NCI-H1417 treated with DMSO at 0.1 percent for 48 hours (cell line): ENCODE measurements at regions not wholly inside any gene's neighbourhood (a gene's known extent, or its start where the extent isn't known, plus 50 kb on each side); places are given as distances from the start of the nearest gene placed in this dataset.
"Not testable (repeated sequence)": the region's sequence is repeated elsewhere in the genome, so short reads cannot be mapped to it uniquely, and the experiment has no call there.

Experiments
- DNase-seq: peaks from one replicate; lab custom pipeline; 2025; lab: John Stamatoyannopoulos, UW

GRCh38 chr10:23643111-23643780 lies 204.4 kb downstream of the OTUD1 start:
- DNase-seq: no peak

DNA sequence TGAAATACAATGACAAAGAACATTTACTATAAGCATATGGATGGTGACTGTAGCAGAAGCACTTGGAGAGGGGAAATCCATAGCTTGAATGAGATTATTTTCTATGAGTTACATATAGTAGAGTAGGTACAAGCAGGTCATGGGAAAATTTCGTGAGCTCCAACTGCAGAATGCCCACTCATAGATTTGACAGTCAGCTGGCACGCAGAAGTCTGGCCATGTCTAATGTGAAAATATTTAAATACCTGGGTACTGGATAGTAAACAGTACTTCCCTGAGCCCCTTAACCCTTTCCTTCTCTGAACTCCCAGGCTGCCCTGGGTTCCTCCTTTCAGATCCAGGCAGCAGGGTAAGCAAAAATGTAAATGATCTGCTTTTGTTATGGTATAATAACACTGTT lies 209.7 kb downstream of the OTUD1 start:
- DNase-seq: no peak

DNA sequence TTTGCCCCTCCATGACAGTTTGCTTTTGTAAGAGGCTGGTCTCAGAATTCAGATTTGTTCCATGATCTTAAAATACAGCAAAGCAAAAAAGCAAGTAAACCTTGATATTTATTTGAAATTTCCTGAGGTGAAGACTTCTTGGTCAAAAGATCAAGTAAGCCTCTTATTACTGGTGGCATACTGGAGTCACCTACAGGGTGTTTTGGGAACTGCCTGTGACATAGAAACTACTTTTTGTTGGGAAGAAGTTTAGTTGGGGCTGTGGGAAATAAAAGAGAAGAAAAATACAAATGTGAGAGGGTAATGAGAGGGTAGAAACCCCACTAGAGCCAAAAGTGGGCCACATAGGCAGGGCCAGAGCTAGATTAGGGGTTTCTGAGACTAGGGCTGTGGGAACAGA lies 217.9 kb downstream of the OTUD1 start:
- no peak for DNase-seq

DNA sequence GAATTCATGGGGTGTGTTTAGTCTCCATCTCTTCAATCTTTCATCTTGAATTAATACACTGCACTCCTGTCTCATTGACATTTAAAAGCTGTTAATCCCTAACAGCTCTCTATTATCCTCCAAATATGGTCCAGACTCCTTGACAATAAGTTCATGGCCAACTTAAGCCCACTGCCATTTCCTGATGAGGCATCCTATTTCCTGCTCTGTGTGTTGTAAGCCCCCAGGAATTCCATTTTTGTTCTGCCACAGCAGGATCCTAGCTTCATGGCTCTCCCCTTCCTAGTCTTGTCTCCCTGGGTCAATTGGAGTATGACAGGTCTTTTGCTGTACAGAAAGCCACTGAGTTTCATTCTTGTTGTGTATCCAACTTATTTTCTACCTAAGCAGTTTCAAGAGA lies 218.8 kb downstream of the OTUD1 start:
- no peak for DNase-seq

- DNase-seq: not testable (repeated sequence)
Observed at GRCh38 chr10:23671866-23672265, 233.0 kb downstream of the OTUD1 start.

DNA sequence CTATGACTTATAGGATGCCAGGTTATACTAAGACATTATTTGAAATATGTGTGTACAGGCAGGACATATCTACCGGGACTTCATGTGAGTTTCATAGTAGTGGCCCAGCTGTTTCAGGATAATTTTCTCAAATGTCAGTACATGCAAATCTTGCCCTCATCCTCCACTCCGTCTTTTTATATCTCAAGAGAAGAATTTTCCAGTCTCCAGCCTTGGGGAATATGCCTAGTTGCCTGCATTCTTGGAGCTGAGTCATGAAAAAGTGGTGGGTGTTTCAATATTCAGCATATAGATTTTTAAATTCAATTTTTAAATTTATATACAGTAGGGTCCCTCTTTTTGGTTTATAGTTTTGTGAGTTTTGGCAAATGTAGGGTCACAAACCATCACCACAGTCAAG lies 236.7 kb downstream of the OTUD1 start:
- DNase-seq: no peak

DNA sequence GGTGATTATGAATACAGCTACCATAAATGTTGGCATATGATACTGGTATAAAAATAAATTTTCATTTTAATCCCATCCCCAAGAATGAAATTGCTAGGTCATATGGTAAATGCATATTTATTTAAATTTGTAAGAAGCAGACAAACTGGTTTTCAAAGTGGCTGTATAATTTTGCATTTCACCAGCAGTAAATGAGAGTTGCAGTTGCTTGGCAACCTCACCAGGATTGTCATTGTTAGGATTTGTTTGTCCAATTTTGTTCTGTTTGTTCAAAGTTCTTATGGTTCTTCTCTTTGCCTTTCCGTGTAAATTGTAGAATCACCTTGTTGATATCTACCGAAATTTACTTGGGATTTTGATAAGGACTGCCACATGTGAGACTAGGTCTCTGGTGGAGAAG lies 237.4 kb downstream of the OTUD1 start:
- DNase-seq: no peak

DNA sequence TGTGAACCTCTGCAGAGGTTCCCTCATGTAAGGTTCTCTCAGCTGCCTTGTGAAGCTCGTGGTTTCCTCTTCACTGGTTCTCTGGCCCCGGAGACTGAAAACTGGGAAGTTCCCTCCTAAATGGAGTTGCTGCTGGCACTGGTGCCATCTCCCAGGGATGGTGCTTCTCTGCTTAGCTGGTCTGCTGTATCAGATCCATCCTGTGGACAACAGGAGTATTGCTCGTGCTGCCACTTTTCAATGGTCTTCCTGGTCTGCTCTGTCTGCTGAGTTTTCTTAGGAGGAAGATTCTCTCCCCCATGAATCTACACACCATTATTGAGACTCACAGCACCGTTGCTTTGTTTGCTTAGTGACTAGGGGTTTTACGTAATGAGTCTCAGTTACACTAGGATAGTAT lies 247.8 kb downstream of the OTUD1 start:
- DNase-seq: no peak

- no peak for DNase-seq
Observed at GRCh38 chr10:23692736-23693135, 253.9 kb downstream of the OTUD1 start.

DNA sequence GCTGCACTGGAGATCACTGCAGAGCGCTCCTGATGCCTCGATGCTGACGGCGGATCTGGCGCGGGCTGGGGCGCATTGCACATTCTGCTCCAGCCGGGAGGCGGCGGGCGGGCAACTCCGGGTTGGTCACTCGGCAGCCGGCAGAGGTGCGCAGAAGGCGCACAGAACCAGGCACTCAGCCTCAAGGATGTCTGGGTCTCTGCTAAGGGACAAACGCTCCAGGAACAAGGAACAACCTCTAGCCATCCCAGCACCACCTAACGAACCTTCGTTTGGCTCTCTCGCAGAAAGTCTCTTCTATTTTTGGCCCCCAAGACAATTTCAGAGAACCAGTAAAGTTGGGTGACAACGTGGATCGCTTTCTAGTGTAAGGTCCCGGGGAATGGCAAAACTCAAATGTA lies 254.6 kb downstream of the OTUD1 start:
- no peak for DNase-seq

- no peak for DNase-seq
Observed at GRCh38 chr10:23693925-23694324, 255.1 kb downstream of the OTUD1 start.

- no peak for DNase-seq
Observed at GRCh38 chr10:23694446-23694920, 255.6 kb downstream of the OTUD1 start.

GRCh38 chr10:23694921-23695824 lies 256.3 kb downstream of the OTUD1 start:
- no peak for DNase-seq

GRCh38 chr10:23695825-23696420 lies 257.0 kb downstream of the OTUD1 start:
- DNase-seq: no peak

GRCh38 chr10:23696476-23696875 lies 257.6 kb downstream of the OTUD1 start:
- no peak for DNase-seq

DNA sequence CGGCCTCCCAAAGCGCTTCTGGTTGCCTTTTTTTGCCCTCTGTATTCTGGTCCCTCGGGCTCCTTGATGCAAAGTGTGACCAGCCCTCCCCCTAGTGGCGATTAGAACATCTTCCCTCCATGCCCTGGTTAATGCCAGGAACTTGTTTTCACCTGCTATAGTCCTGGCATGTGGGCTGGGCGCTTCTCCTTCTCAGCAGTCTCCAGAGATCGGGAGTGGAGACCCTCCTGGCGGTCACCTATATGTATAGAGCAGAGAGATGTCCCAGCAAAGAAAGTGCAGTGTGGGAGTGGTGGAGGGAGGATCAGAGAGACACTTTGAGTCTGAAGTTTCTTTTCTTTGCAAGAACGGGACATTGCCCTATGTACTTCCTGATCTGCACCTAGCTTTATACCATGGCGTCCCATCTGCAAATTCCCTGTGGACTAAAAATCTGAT lies 264.1 kb downstream of the OTUD1 start:
- DNase-seq: no peak

DNA sequence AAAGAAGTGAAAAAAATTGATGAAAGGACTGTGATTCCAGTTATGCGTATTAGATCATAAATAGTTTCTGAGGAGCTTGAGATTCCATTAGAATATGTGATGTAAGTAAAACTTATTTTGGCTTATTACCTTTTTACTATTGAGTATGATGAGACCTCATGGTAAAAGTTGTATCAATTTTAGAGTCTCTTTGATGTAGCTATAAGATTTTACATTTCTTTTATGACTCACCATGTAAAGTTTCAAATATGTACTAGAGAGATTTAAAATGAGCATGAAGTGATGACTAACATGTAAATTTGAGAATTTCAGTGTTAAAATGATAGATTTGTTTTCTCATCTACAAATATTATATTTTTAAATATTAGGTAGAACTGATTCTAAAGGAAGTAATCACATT lies 276.5 kb downstream of the OTUD1 start:
- DNase-seq: no peak

- no peak for DNase-seq
Observed at GRCh38 chr10:23717913-23718312, 279.0 kb downstream of the OTUD1 start.

DNA sequence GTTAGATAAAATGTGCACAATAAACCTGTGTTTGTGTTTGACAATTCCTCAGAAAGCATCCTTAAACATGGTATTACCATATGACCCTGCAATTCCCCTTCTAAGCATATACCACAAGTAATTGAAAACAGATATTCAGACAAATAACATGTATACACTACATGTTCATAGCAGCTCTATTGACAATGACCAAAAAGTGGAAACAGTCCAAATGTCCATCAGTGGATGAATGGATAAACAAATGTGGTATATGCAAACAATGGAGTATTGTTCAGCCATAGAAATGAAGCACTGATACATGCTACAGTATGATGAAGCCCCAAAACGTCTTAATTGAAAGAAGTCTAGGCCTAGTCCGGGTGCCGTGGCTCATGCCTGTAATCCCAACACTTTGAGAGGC lies 280.1 kb downstream of the OTUD1 start:
- no peak for DNase-seq

- DNase-seq: no peak
Observed at GRCh38 chr10:23723796-23724195, 284.9 kb downstream of the OTUD1 start.

- DNase-seq: no peak
Observed at GRCh38 chr10:23725548-23725947, 286.7 kb downstream of the OTUD1 start.

GRCh38 chr10:23742368-23742767 lies 303.5 kb downstream of the OTUD1 start:
- DNase-seq: no peak

- DNase-seq: no peak
Observed at GRCh38 chr10:23742807-23743206, 303.9 kb downstream of the OTUD1 start.
